HepG2 (cell line): ENCODE measurements at regions not wholly inside any gene's neighbourhood (a gene's known extent, or its start where the extent isn't known, plus 50 kb on each side); places are given as distances from the start of the nearest gene placed in this dataset.

Experiments used
- ATAC-seq: fragments of 200-7000 bp; cut with Tn5 transposase; 3 replicates; pipeline ENCODE4 v1.9.1; 2020; ENCODE audit warnings: mild to moderate bottlenecking, moderate library complexity
- BruUV-seq: library from RNA; stranded (reverse); fragments of 400-500 nt; replicated peaks from 2 replicates; lab custom pipeline; 2021; lab: Mats Ljungman, UMichigan
- CTCF ChIA-PET: fragments of 300-600 bp; formaldehyde crosslinking; extraction: SDS; loops from one replicate; lab custom pipeline; 2021; ENCODE audit warnings: low total read pairs, inconsistent platforms, low intra/inter-chr PET ratio; lab: Yijun Ruan, JAX
- POLR2A ChIA-PET: fragments of 350-600 bp; sonication (Branson Sonifier 250); formaldehyde crosslinking; loops from one replicate; lab custom pipeline; 2020; ENCODE audit warnings: antibody characterized with exemption, inconsistent platforms; lab: Yijun Ruan, JAX
- DNase-seq: peaks from one replicate; pipeline ENCODE4 v3.0.0-alpha.2; 2015; ENCODE audit warnings: low spot score
- FAIRE-seq: peaks from 3 replicates; lab custom pipeline; 2011; peaks lifted over from hg19 to GRCh38; lab: Jason Lieb, UNC
- H2AFZ ChIP-seq: one replicate; pipeline ENCODE4 v1.6.1; 2011; ENCODE audit warnings: low read length, inconsistent platforms
- H3K27ac ChIP-seq: fragments of 300-600 bp; 3 replicates; pipeline ENCODE4 v1.8.0; 2011; ENCODE audit warnings: mixed run types, mild to moderate bottlenecking, mixed read lengths, low read length, inconsistent platforms; ENCODE audit not compliant: insufficient read depth; ENCODE audit errors: extremely low read length
- H3K27me3 ChIP-seq, 2 experiments: fragments of 200-600 bp in 1 of 2; 2 replicates in 1 of 2; 3 replicates in 1 of 2; pipeline versions ENCODE4 v1.6.0 to v1.8.0; 2011; ENCODE audit warnings: low read length in 2 of 2, mild to moderate bottlenecking in 2 of 2, moderate library complexity in 2 of 2, inconsistent platforms in 1 of 2; ENCODE audit not compliant: insufficient read depth in 2 of 2, control insufficient read depth in 1 of 2
- H3K36me3 ChIP-seq, 2 experiments: fragments of 200-600 bp in 1 of 2; replicated peaks in 1 of 2; 2 replicates in 1 of 2; 3 replicates in 1 of 2; pipeline versions ENCODE4 v1.5.1 to v1.8.0; 2011; ENCODE audit warnings: low read length in 2 of 2, inconsistent platforms in 1 of 2; ENCODE audit not compliant: insufficient read depth in 2 of 2, control insufficient read depth in 1 of 2
- H3K4me1 ChIP-seq: 2 replicates; pipeline ENCODE4 v1.5.1; 2012; ENCODE audit warnings: low read length, inconsistent platforms; ENCODE audit not compliant: insufficient read depth
- H3K4me2 ChIP-seq: 2 replicates; pipeline ENCODE4 v1.6.0; 2011; ENCODE audit warnings: low read depth, low read length, inconsistent platforms
- H3K4me3 ChIP-seq, 3 experiments: fragments of 200-600 bp in 1 of 3; sonication (generic), shearing (Covaris generic) in 1 of 3; replicated peaks in 1 of 3; 2 replicates each; pipeline ENCODE4 v1.5.1; 2011 to 2016; ENCODE audit warnings: low read length in 3 of 3, inconsistent platforms in 2 of 3, low read depth in 2 of 3, mild to moderate bottlenecking in 2 of 3, control low read depth in 1 of 3, mixed read lengths in 1 of 3; ENCODE audit not compliant: insufficient read depth in 1 of 3
- H3K79me2 ChIP-seq: one replicate; pipeline ENCODE4 v1.6.1; 2011; ENCODE audit warnings: low read length, inconsistent platforms; ENCODE audit not compliant: insufficient read depth
- H3K9ac ChIP-seq: 2 replicates; pipeline ENCODE4 v1.6.0; 2011; ENCODE audit warnings: mild to moderate bottlenecking, low read depth, low read length, inconsistent platforms; ENCODE audit not compliant: insufficient read depth
- H3K9me3 ChIP-seq: 2 replicates; pipeline ENCODE4 v1.5.1; 2012; ENCODE audit warnings: mild to moderate bottlenecking, low read length
- H4K20me1 ChIP-seq: 2 replicates; pipeline ENCODE4 v1.6.0; 2011; ENCODE audit warnings: inconsistent platforms, mild to moderate bottlenecking, low read length, moderate library complexity; ENCODE audit not compliant: insufficient read depth
- CBX2 ChIP-seq, 2 experiments: fragments of 200-600 bp in 1 of 2; sonication (generic); formaldehyde crosslinking in 1 of 2; IDR thresholded peaks; 2 replicates each; pipeline versions ENCODE4 v1.7.0 to v1.8.1; 2018 to 2022; ENCODE audit warnings: low read depth in 2 of 2, low read length in 1 of 2, mild to moderate bottlenecking in 1 of 2, missing genetic modification reagents in 1 of 2
- HDAC1 ChIP-seq: sonication (generic); formaldehyde crosslinking; IDR thresholded peaks from 2 replicates; pipeline ENCODE4 v1.5.1; 2020; ENCODE audit warnings: mild to moderate bottlenecking, missing genetic modification reagents
- HIC2 ChIP-seq: sonication (generic); formaldehyde crosslinking; IDR thresholded peaks from 2 replicates; pipeline ENCODE4 v1.9.0; 2022; ENCODE audit warnings: low read depth, missing genetic modification reagents
- HMG20A ChIP-seq: IDR thresholded peaks from 2 replicates; pipeline ENCODE4 v1.6.1; 2016; ENCODE audit warnings: borderline replicate concordance
- IRX3 ChIP-seq: sonication (generic); formaldehyde crosslinking; IDR thresholded peaks from 2 replicates; pipeline ENCODE4 v1.8.1; 2023; ENCODE audit warnings: mild to moderate bottlenecking, low read depth, missing genetic modification reagents, borderline replicate concordance
- KDM5B ChIP-seq: sonication (generic); formaldehyde crosslinking; IDR thresholded peaks from 2 replicates; pipeline ENCODE4 v1.4.0; 2020; ENCODE audit warnings: missing genetic modification reagents, mild to moderate bottlenecking, borderline replicate concordance
- NR2F1 ChIP-seq, 2 experiments: fragments of 450-650 bp in 1 of 2; formaldehyde crosslinking in 1 of 2; IDR thresholded peaks; 2 replicates each; pipeline versions ENCODE4 v1.5.0 to v1.6.1; 2016 to 2020; ENCODE audit warnings: mild to moderate bottlenecking in 1 of 2, missing compliant biosample characterization in 1 of 2, missing genetic modification reagents in 1 of 2, moderate library complexity in 1 of 2
- PTBP1 ChIP-seq: fragments of 200-400 bp; formaldehyde crosslinking; IDR thresholded peaks from 2 replicates; pipeline ENCODE4 v1.6.1; 2018; ENCODE audit warnings: low read length, low read depth; ENCODE audit not compliant: poor library complexity, severe bottlenecking
- SRF ChIP-seq: IDR thresholded peaks from 2 replicates; pipeline ENCODE4 v1.6.1; 2011; ENCODE audit warnings: mild to moderate bottlenecking, low read depth, low read length, moderate library complexity
- TERF1 ChIP-seq: sonication (generic); formaldehyde crosslinking; IDR thresholded peaks from 2 replicates; pipeline ENCODE4 v1.8.0; 2022; ENCODE audit warnings: mild to moderate bottlenecking, missing genetic modification reagents, moderate library complexity
- ZBTB43 ChIP-seq: sonication (generic); formaldehyde crosslinking; conservative IDR thresholded peaks from 2 replicates; pipeline ENCODE4 v1.4.0; 2020; ENCODE audit warnings: missing genetic modification reagents
- ZNF234 ChIP-seq: sonication (generic); formaldehyde crosslinking; conservative IDR thresholded peaks from 2 replicates; pipeline ENCODE4 v1.5.1; 2020; ENCODE audit warnings: mild to moderate bottlenecking, missing genetic modification reagents
- ZNF775 ChIP-seq: sonication (generic); formaldehyde crosslinking; IDR thresholded peaks from 2 replicates; pipeline ENCODE4 v1.4.0; 2020; ENCODE audit warnings: missing genetic modification reagents, mild to moderate bottlenecking, moderate library complexity, borderline replicate concordance
- WGBS: methylation state at CpG from one replicate; pipeline ENCODE4 v1.1.6; 2017; ENCODE audit warnings: low lambda C conversion rate; 5-methylcytosine and 5-hydroxymethylcytosine counted together
- in situ Hi-C: cut with HindIII; loops from 2 replicates; pipeline ENCODE4 v1.10.0; 2017; ENCODE audit warnings: low pct_unique_long_range_greater_than_20kb; ENCODE audit not compliant: extremely low pct_ligation_motif_present
- intact Hi-C: fragments of 100-400 bp; cut with micrococcal nuclease; formaldehyde crosslinking; loops from one replicate; pipeline ENCODE4 v1.10.0; 2022; ENCODE audit not compliant: unreplicated experiment

GRCh38 chr3:104735691-104736090 lies 631.0 kb upstream of the ALCAM start:
- H3K9ac ChIP-seq: no peak overlapping the region
- H3K4me2 ChIP-seq: no peak overlapping the region
- no peak overlapping the region for H2AFZ ChIP-seq
- intact Hi-C loops (no loop called here), in situ Hi-C loops (no loop called here)
- no peak for FAIRE-seq
- BruUV-seq: no TSS peak
- no peak overlapping the region for H3K4me3 ChIP-seq
- H3K79me2 ChIP-seq: no peaks in the 10 kb centered on the region
- no peak for TF ChIP-seq PTBP1
- TF ChIP-seq NR2F1 (CRISPR knock-in tag; IDR thresholded peaks at IDR 0.05): no peak
- no peak for TF ChIP-seq HIC2 (CRISPR knock-in tag)
- no peak for TF ChIP-seq ZNF775 (CRISPR knock-in tag)
- TF ChIP-seq TERF1: no peak
- TF ChIP-seq SRF: no peak
- no peak for TF ChIP-seq KDM5B
- TF ChIP-seq HMG20A: no peak
- no peak for TF ChIP-seq CBX2 (IDR thresholded peaks at IDR 0.05; ENCODE audit: low read depth, low read length)
- TF ChIP-seq CBX2 (CRISPR knock-in tag; IDR thresholded peaks at IDR 0.05; ENCODE audit: low read depth): no peak
- no peak for TF ChIP-seq ZNF234 (CRISPR knock-in tag)
- no peak for TF ChIP-seq HDAC1 (CRISPR knock-in tag)
- TF ChIP-seq IRX3 (CRISPR knock-in tag): no peak
- TF ChIP-seq ZBTB43 (CRISPR knock-in tag): no peak
- no peaks in the 10 kb centered on the region for H3K9me3 ChIP-seq
- no peaks in the 10 kb centered on the region for H3K36me3 ChIP-seq
- 0% methylated on average over 1 of the region's 1 CpG for WGBS
- no peak overlapping the region for H3K27ac ChIP-seq
- no peaks in the 10 kb centered on the region for H3K4me1 ChIP-seq
- ChIA-PET POLR2A (no interaction called here), CTCF (no interaction called here)
- no peak for DNase-seq
- no peak for ATAC-seq
- no peaks in the 10 kb centered on the region for H3K27me3 ChIP-seq
- H4K20me1 ChIP-seq: no peaks in the 10 kb centered on the region
